GM18868 (cell line): ENCODE measurements at regions not wholly inside any gene's neighbourhood (a gene's known extent, or its start where the extent isn't known, plus 50 kb on each side); places are given as distances from the start of the nearest gene placed in this dataset.
A peak's percentile ranks its signal among the peaks of the same experiment; 100 is the strongest.

Experiments
- ATAC-seq: cut with Tn5 transposase; IDR thresholded peaks from one replicate; pipeline ENCODE4 v1.9.1; 2021; ENCODE audit warnings: mild to moderate bottlenecking, moderate library complexity; ENCODE audit not compliant: unreplicated experiment

GRCh38 chr10:62885684-62886461 lies 69.7 kb upstream of the EGR2 start:
- ATAC-seq: no peak

GRCh38 chr10:62880162-62880561 lies 64.0 kb upstream of the EGR2 start:
- no peak for ATAC-seq

- no peak for ATAC-seq
These were observed 57.7 kb upstream of the EGR2 start for GRCh38 chr10:62873866-62874265.

GRCh38 chr10:62870866-62871265 lies 54.7 kb upstream of the EGR2 start:
- ATAC-seq: peak; percentile 97

- ATAC-seq: no peak
These were observed 53.8 kb upstream of the EGR2 start for GRCh38 chr10:62869958-62870357.

- ATAC-seq: no peak
These were observed 50.8 kb upstream of the EGR2 start for GRCh38 chr10:62866941-62867340.

GRCh38 chr10:62866451-62866850 lies 50.3 kb upstream of the EGR2 start:
- no peak for ATAC-seq
